OCI-LY7 (cell line): ENCODE measurements at regions not wholly inside any gene's neighbourhood (a gene's known extent, or its start where the extent isn't known, plus 50 kb on each side); places are given as distances from the start of the nearest gene placed in this dataset.

Experiments used
- EZH2phosphoT487 ChIP-seq: fragments of 200-600 bp; sonication (generic); IDR thresholded peaks from 2 replicates; pipeline ENCODE4 v1.6.1; 2018; ENCODE audit warnings: low read depth, borderline replicate concordance, mild to moderate bottlenecking, mixed run types, antibody characterized with exemption, low read length, moderate library complexity, mixed read lengths
- TF ChIP-seq, protein P1 (sequence below): fragments of 200-600 bp; sonication (generic); conservative IDR thresholded peaks from 2 replicates; pipeline ENCODE4 v1.5.1; 2014; ENCODE audit warnings: mild to moderate bottlenecking, antibody characterized with exemption, low read length, moderate library complexity, mixed read lengths

DNA sequence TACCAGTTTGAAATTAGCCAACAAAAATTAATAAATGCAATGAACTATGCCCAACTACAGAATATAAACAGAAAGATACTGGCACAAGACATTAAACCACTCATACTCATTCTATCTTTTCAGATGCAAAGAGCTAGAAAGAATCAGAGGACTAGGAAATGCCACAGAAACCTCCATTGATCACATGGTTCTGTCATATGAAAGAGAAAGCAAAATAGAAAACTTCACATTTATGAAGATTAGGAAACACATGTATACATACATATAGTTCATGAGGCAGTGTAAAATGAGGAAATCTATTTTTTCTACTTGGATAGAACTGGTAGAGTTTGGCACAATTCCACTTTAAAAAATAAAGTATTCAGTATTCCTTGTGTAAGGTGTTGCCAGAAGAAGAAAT lies 275.1 kb upstream of the PTGER4 start:
- TF ChIP-seq, protein P1, sequence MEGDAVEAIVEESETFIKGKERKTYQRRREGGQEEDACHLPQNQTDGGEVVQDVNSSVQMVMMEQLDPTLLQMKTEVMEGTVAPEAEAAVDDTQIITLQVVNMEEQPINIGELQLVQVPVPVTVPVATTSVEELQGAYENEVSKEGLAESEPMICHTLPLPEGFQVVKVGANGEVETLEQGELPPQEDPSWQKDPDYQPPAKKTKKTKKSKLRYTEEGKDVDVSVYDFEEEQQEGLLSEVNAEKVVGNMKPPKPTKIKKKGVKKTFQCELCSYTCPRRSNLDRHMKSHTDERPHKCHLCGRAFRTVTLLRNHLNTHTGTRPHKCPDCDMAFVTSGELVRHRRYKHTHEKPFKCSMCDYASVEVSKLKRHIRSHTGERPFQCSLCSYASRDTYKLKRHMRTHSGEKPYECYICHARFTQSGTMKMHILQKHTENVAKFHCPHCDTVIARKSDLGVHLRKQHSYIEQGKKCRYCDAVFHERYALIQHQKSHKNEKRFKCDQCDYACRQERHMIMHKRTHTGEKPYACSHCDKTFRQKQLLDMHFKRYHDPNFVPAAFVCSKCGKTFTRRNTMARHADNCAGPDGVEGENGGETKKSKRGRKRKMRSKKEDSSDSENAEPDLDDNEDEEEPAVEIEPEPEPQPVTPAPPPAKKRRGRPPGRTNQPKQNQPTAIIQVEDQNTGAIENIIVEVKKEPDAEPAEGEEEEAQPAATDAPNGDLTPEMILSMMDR, result no peak
- no peak for TF ChIP-seq EZH2phosphoT487
